GM12865 (cell line): ENCODE measurements at regions not wholly inside any gene's neighbourhood (a gene's known extent, or its start where the extent isn't known, plus 50 kb on each side); places are given as distances from the start of the nearest gene placed in this dataset.

Experiments
- DNase-seq: peaks from one replicate; pipeline ENCODE4 v3.0.0; 2010; ENCODE audit warnings: low read depth
- H3K4me3 ChIP-seq: 2 replicates; pipeline ENCODE4 v1.5.1; 2011; ENCODE audit warnings: mild to moderate bottlenecking, low read depth, low read length, control low read depth
- CTCF ChIP-seq: IDR thresholded peaks from 2 replicates; pipeline ENCODE4 v1.5.1; 2011; ENCODE audit warnings: low read length, control low read depth, low read depth, inconsistent platforms; ENCODE audit not compliant: insufficient read depth; ENCODE audit errors: missing control alignments

DNA sequence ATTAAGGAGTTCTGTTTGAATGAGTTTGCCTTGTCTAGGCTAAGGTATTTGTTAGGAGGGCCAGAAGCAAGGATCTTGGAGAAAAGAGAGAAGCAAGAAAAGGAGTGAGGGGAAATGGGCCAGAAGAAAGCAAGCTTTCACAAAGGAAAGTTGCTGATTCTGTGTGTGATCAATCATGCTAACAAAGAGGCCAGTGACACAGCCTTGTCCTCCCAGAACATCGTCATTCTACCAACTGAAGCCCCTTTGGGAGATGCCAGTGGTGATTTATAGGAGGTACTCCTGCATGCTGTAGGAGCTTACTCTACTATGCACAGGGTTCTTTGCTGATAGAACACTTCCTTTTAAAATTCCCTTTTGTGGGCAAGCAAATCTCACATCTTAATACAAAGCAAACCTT lies 449.2 kb upstream of the SPRED2 start:
- TF ChIP-seq CTCF, result no peak

DNA sequence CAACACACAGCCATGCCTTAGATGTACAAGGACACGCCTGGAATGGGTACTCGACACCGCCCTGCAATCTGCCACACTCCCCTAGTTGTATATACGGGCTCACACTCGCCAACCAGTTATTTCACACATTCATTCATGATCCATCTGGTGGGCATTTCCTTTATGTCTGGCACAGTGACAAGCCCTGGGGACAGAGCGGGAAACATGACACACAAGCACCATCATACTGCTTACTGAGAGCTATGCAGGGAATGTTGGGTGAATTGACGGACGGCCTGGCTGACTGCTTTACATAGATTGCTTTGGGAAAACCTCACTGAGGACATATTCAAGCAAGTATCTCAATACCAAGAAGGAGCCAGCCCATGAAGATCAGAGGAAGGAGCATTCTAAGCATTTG lies 448.0 kb upstream of the SPRED2 start:
- no peak for TF ChIP-seq CTCF
- no peak overlapping the region for H3K4me3 ChIP-seq
- no peak for DNase-seq

More for the DNA sequence above, 449.2 kb upstream of the SPRED2 start:
- no peak overlapping the region for H3K4me3 ChIP-seq
- DNase-seq, result no peak

- no peak for DNase-seq
- H3K4me3 ChIP-seq, result no peak overlapping the region
- TF ChIP-seq CTCF, result no peak
Measured at GRCh38 chr2:65878011-65878340, 445.6 kb upstream of the SPRED2 start.

- DNase-seq, result no peak
- TF ChIP-seq CTCF, result no peak
- no peak overlapping the region for H3K4me3 ChIP-seq
Measured at GRCh38 chr2:65877331-65878010, 445.1 kb upstream of the SPRED2 start.

- H3K4me3 ChIP-seq, result no peak overlapping the region
- no peak for DNase-seq
- TF ChIP-seq CTCF, result no peak
Measured at GRCh38 chr2:65876114-65876513, 443.7 kb upstream of the SPRED2 start.

- no peak for DNase-seq
- TF ChIP-seq CTCF, result no peak
- no peak overlapping the region for H3K4me3 ChIP-seq
Measured at GRCh38 chr2:65870826-65871225, 438.4 kb upstream of the SPRED2 start.

DNA sequence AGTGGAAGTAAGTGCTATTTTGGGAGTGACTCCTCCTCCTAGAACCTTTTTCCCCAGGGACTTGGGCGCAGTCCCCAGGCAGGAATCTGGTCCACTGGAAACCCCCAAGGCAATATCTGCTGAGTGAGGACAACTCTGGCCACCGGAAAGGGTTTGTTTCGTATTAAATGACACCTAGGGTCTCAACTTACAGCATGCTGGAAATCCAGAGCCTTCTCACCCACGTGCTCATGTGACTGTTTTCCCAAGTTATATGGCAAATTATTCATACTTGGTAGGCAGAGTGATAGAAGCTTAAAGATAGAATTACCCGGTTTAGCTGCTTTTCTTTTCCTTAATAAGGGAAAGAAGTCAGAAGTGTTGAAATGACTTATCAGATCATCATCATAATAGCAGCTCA lies 436.9 kb upstream of the SPRED2 start:
- TF ChIP-seq CTCF, result no peak
- H3K4me3 ChIP-seq, result no peak overlapping the region
- no peak for DNase-seq
